HG03521 (cell line): ENCODE measurements at regions not wholly inside any gene's neighbourhood (a gene's known extent, or its start where the extent isn't known, plus 50 kb on each side); places are given as distances from the start of the nearest gene placed in this dataset.

Source experiments
- ATAC-seq: cut with Tn5 transposase; IDR thresholded peaks from one replicate; pipeline ENCODE4 v1.9.1; 2021; ENCODE audit warnings: mild to moderate bottlenecking, moderate library complexity; ENCODE audit not compliant: unreplicated experiment

- no peak for ATAC-seq
These were observed 417.7 kb downstream of the INSC start for GRCh38 chr11:15532432-15532831.

GRCh38 chr11:15534266-15534665 lies 419.5 kb downstream of the INSC start:
- ATAC-seq: no peak

- no peak for ATAC-seq
These were observed 420.7 kb downstream of the INSC start for GRCh38 chr11:15535414-15535813.

- no peak for ATAC-seq
These were observed 421.7 kb downstream of the INSC start for GRCh38 chr11:15536438-15536837.

- ATAC-seq: no peak
These were observed 424.9 kb downstream of the INSC start for GRCh38 chr11:15539645-15540044.

- no peak for ATAC-seq
These were observed 426.4 kb downstream of the INSC start for GRCh38 chr11:15541079-15541478.

GRCh38 chr11:15544353-15544752 lies 429.6 kb downstream of the INSC start:
- ATAC-seq: no peak

- ATAC-seq: no peak
These were observed 433.0 kb downstream of the INSC start for GRCh38 chr11:15547685-15548084.

GRCh38 chr11:15551901-15552851 lies 437.5 kb downstream of the INSC start:
- no peak for ATAC-seq

GRCh38 chr11:15555161-15555560 lies 440.4 kb downstream of the INSC start:
- no peak for ATAC-seq

GRCh38 chr11:15557457-15558230 lies 442.9 kb downstream of the INSC start:
- ATAC-seq: no peak

GRCh38 chr11:15558513-15559181 lies 443.9 kb downstream of the INSC start:
- ATAC-seq: no peak

GRCh38 chr11:15560689-15561467 lies 446.2 kb downstream of the INSC start:
- no peak for ATAC-seq

GRCh38 chr11:15562230-15562629 lies 447.5 kb downstream of the INSC start:
- no peak for ATAC-seq

GRCh38 chr11:15563054-15563453 lies 448.3 kb downstream of the INSC start:
- no peak for ATAC-seq

GRCh38 chr11:15565880-15566279 lies 451.2 kb downstream of the INSC start:
- no peak for ATAC-seq

GRCh38 chr11:15568440-15568839 lies 453.7 kb downstream of the INSC start:
- no peak for ATAC-seq

GRCh38 chr11:15569305-15570025 lies 454.7 kb downstream of the INSC start:
- no peak for ATAC-seq

GRCh38 chr11:15575409-15575808 lies 460.7 kb downstream of the INSC start:
- no peak for ATAC-seq

- ATAC-seq: no peak
These were observed 462.0 kb downstream of the INSC start for GRCh38 chr11:15576769-15577168.
